ENCODE measurements at regions not wholly inside any gene's neighbourhood (a gene's known extent, or its start where the extent isn't known, plus 50 kb on each side); places are given as distances from the start of the nearest gene placed in this dataset.

DNA sequence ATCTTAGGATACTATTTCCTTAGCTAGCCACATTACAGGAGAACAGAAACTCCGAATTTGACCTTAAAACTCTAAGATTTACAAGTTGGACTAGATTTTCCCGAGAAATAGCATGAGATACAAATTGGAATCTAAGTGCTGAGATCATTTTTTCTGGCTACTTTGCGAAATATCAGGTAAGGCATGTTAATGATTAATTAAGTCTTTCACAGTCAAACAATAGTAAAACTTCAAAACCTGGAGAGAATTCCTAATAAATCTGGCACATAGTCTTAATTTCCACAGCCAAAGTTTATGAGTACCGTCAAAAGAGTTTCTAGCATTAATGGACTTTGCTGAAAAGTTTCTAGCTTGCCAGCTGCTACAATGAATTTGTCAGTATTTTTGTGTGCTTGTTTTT is 379.5 kb upstream of the TOM1L1 start:
- no TSS peak for BruUV-seq (replicated peaks)
- H3K79me2 ChIP-seq (ENCODE audit: insufficient read depth, low read length): no peaks in the 10 kb centered on the region
- intact Hi-C loops (cut with micrococcal nuclease; ENCODE audit: unreplicated experiment): no loop called here
- no peak for ATAC-seq
- no peaks in the 10 kb centered on the region for H3K27me3 ChIP-seq (ENCODE audit: control insufficient read depth in 1 of 2, insufficient read depth in 2 of 2, low read length in 2 of 2)
- no peak overlapping the region for H2AFZ ChIP-seq (ENCODE audit: low read length)
- no peak for FAIRE-seq
- H3K4me2 ChIP-seq (ENCODE audit: low read depth, low read length): no peak overlapping the region
- no peak overlapping the region for H3K27ac ChIP-seq (ENCODE audit: extremely low read length, insufficient read depth, low read length)
- no peaks in the 10 kb centered on the region for H4K20me1 ChIP-seq (ENCODE audit: insufficient read depth, low read length)
- ChIA-PET POLR2A (no interaction called here), CTCF (ENCODE audit: low intra/inter-chr PET ratio, low total read pairs) (no interaction called here)
- WGBS (ENCODE audit: low lambda C conversion rate): 2% methylated on average over 4 of the region's 4 CpGs
- no peak overlapping the region for H3K4me3 ChIP-seq (replicated peaks in 1 of 3; ENCODE audit: insufficient read depth in 1 of 3, low read depth in 2 of 3, low read length in 3 of 3)
- in situ Hi-C loops (cut with HindIII; ENCODE audit: extremely low pct_ligation_motif_present, low pct_unique_long_range_greater_than_20kb): no loop called here
- no peak overlapping the region for H3K9ac ChIP-seq (ENCODE audit: insufficient read depth, low read depth, low read length)
- H3K36me3 ChIP-seq (replicated peaks in 1 of 2; ENCODE audit: control insufficient read depth in 1 of 2, insufficient read depth in 2 of 2, low read length in 2 of 2): no peaks in the 10 kb centered on the region
- no peak for DNase-seq (ENCODE audit: low spot score)
- peaks cover 53% of the 10 kb centered on the region for H3K9me3 ChIP-seq (ENCODE audit: low read length)
- H3K4me1 ChIP-seq (ENCODE audit: insufficient read depth, low read length): no peaks in the 10 kb centered on the region
- TF ChIP-seq TEAD2 (CRISPR knock-in tag; IDR thresholded peaks at IDR 0.05) (no peak), NCOA5 (CRISPR knock-in tag; IDR thresholded peaks at IDR 0.05) (no peak), MBNL3 (CRISPR knock-in tag; conservative IDR thresholded peaks at IDR 0.05) (no peak), ZBTB44 (CRISPR knock-in tag; IDR thresholded peaks at IDR 0.05) (no peak), FOXP1 (IDR thresholded peaks at IDR 0.05) (no peak), FOXP1 (CRISPR knock-in tag; IDR thresholded peaks at IDR 0.05) (no peak), ZNF180 (CRISPR knock-in tag; IDR thresholded peaks at IDR 0.05; ENCODE audit: borderline replicate concordance, low read depth) (no peak), DBP (CRISPR knock-in tag; IDR thresholded peaks at IDR 0.05; ENCODE audit: not compliant biosample characterization) (no peak), HDAC2 (CRISPR knock-in tag; IDR thresholded peaks at IDR 0.05) (no peak), MEIS1 (CRISPR knock-in tag; IDR thresholded peaks at IDR 0.05; ENCODE audit: borderline replicate concordance) (no peak), BCL6 (CRISPR knock-in tag; IDR thresholded peaks at IDR 0.05) (no peak), ZFP41 (CRISPR knock-in tag; IDR thresholded peaks at IDR 0.05; ENCODE audit: borderline replicate concordance) (no peak), ZUFSP (CRISPR knock-in tag; IDR thresholded peaks at IDR 0.05; ENCODE audit: borderline replicate concordance) (no peak), TAF1 (CRISPR knock-in tag; IDR thresholded peaks at IDR 0.05) (no peak), ZFX (CRISPR knock-in tag; IDR thresholded peaks at IDR 0.05; ENCODE audit: low read depth) (no peak), MATR3 (CRISPR knock-in tag; IDR thresholded peaks at IDR 0.05) (no peak), BATF2 (CRISPR knock-in tag; IDR thresholded peaks at IDR 0.05) (no peak)
- TF ChIP-seq, protein P1, sequence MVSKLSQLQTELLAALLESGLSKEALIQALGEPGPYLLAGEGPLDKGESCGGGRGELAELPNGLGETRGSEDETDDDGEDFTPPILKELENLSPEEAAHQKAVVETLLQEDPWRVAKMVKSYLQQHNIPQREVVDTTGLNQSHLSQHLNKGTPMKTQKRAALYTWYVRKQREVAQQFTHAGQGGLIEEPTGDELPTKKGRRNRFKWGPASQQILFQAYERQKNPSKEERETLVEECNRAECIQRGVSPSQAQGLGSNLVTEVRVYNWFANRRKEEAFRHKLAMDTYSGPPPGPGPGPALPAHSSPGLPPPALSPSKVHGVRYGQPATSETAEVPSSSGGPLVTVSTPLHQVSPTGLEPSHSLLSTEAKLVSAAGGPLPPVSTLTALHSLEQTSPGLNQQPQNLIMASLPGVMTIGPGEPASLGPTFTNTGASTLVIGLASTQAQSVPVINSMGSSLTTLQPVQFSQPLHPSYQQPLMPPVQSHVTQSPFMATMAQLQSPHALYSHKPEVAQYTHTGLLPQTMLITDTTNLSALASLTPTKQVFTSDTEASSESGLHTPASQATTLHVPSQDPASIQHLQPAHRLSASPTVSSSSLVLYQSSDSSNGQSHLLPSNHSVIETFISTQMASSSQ (IDR thresholded peaks at IDR 0.05; ENCODE audit: low read depth): no peak
- TF ChIP-seq, protein P1 (CRISPR knock-in tag; IDR thresholded peaks at IDR 0.05; ENCODE audit: borderline replicate concordance): no peak
